B cell (primary cell): ENCODE measurements at regions not wholly inside any gene's neighbourhood (a gene's known extent, or its start where the extent isn't known, plus 50 kb on each side); places are given as distances from the start of the nearest gene placed in this dataset.

Experiments used
- ATAC-seq: fragments of 200-7000 bp; cut with Tn5 transposase; one replicate; pipeline ENCODE4 v1.10.0; 2021; ENCODE audit warnings: low read depth, mild to moderate bottlenecking, moderate number of reproducible peaks, moderate library complexity
- CTCF ChIA-PET: fragments of 350-600 bp; sonication (Branson Sonifier 250); formaldehyde crosslinking; loops from one replicate; lab custom pipeline; 2021; ENCODE audit warnings: antibody characterized with exemption, inconsistent platforms; lab: Charles Lee
- POLR2A ChIA-PET: fragments of 350-600 bp; sonication (Branson Sonifier 250); formaldehyde crosslinking; loops from one replicate; lab custom pipeline; 2021; ENCODE audit warnings: antibody characterized with exemption; lab: Charles Lee
- DNase-seq: peaks from one replicate; pipeline ENCODE4 v3.0.0; 2013
- H2AFZ ChIP-seq: 2 replicates; pipeline ENCODE4 v1.6.1; 2012; ENCODE audit warnings: mild to moderate bottlenecking, low read depth, low read length; ENCODE audit not compliant: insufficient read depth, poor library complexity, severe bottlenecking
- H3K27ac ChIP-seq, 2 donors: 1 replicate in 1 of 2; 2 replicates in 1 of 2; pipeline ENCODE4 v1.5.1; 2012 to 2013; ENCODE audit warnings: low read length in 2 of 2, mild to moderate bottlenecking in 2 of 2, moderate library complexity in 1 of 2
- H3K27me3 ChIP-seq, 4 experiments: fragments of 200-600 bp in 1 of 4; sonication (generic) in 1 of 4; replicated peaks in 1 of 4; 1 replicate in 2 of 4; 2 replicates in 2 of 4; pipeline versions ENCODE4 v1.6.1 to v1.7.0; 2013 to 2016; ENCODE audit warnings: low read length in 3 of 4, mild to moderate bottlenecking in 2 of 4, mixed read lengths in 1 of 4, moderate library complexity in 1 of 4; ENCODE audit not compliant: insufficient read depth in 4 of 4, control insufficient read depth in 3 of 4; ENCODE audit errors: control extremely low read depth in 1 of 4
- H3K36me3 ChIP-seq, 2 experiments: replicated peaks in 1 of 2; 1 replicate in 1 of 2; 2 replicates in 1 of 2; pipeline versions ENCODE4 v1.6.1 to v1.7.1; 2013; ENCODE audit warnings: low read length in 1 of 2; ENCODE audit not compliant: insufficient read depth in 2 of 2, control insufficient read depth in 1 of 2; ENCODE audit errors: control extremely low read depth in 1 of 2, extremely low read depth in 1 of 2
- H3K4me1 ChIP-seq, 2 donors: fragments of 200-600 bp in 1 of 2; sonication (generic) in 1 of 2; 1 replicate in 1 of 2; 2 replicates in 1 of 2; pipeline versions ENCODE4 v1.5.1 to v1.6.1; 2013 to 2017; ENCODE audit warnings: low read length in 2 of 2; ENCODE audit not compliant: control insufficient read depth in 2 of 2, insufficient read depth in 2 of 2
- H3K4me2 ChIP-seq: replicated peaks from 2 replicates; pipeline ENCODE3; 2012; ENCODE audit warnings: mild to moderate bottlenecking, low read depth, low read length; ENCODE audit not compliant: poor library complexity, severe bottlenecking
- H3K4me3 ChIP-seq, 5 experiments: fragments of 200-600 bp in 1 of 5; sonication (generic) in 1 of 5; 1 replicate in 3 of 5; 2 replicates in 2 of 5; pipeline versions ENCODE4 v1.5.1 to v1.7.0; 2011 to 2016; ENCODE audit warnings: low read length in 4 of 5, mild to moderate bottlenecking in 4 of 5, low read depth in 2 of 5, control low read depth in 1 of 5, moderate library complexity in 1 of 5; ENCODE audit not compliant: insufficient read depth in 1 of 5; ENCODE audit errors: control extremely low read depth in 1 of 5, extremely low read depth in 1 of 5
- H3K79me2 ChIP-seq: fragments of 200-600 bp; sonication (generic); one replicate; pipeline ENCODE4 v1.6.0; 2016; ENCODE audit warnings: low read length; ENCODE audit not compliant: control insufficient read depth, insufficient read depth
- H3K9ac ChIP-seq: fragments of 200-600 bp; sonication (generic); 2 replicates; pipeline ENCODE4 v1.6.1; 2017; ENCODE audit warnings: mild to moderate bottlenecking, low read length, moderate library complexity
- H3K9me3 ChIP-seq, 3 donors: one replicate each; pipeline versions ENCODE4 v1.6.1 to v1.7.1; 2013; ENCODE audit warnings: low read length in 2 of 3; ENCODE audit not compliant: control insufficient read depth in 2 of 3, insufficient read depth in 1 of 3; ENCODE audit errors: control extremely low read depth in 1 of 3
- H4K20me1 ChIP-seq: 2 replicates; pipeline ENCODE4 v1.6.0; 2012; ENCODE audit warnings: mild to moderate bottlenecking, low read length; ENCODE audit not compliant: insufficient read depth, control insufficient read depth, poor library complexity, severe bottlenecking
- H3K27ac Mint-ChIP-seq: one replicate; pipeline ENCODE4 v1.8.0; 2021; ENCODE audit warnings: mixed read lengths
- H3K27me3 Mint-ChIP-seq: one replicate; pipeline ENCODE4 v1.8.0; 2021; ENCODE audit warnings: mixed read lengths
- H3K4me1 Mint-ChIP-seq: one replicate; pipeline ENCODE4 v1.8.0; 2021; ENCODE audit warnings: mixed read lengths
- H3K4me3 Mint-ChIP-seq: one replicate; pipeline ENCODE4 v1.8.0; 2021; ENCODE audit warnings: mixed read lengths
- H3K9me3 Mint-ChIP-seq: one replicate; pipeline ENCODE4 v1.8.0; 2022; ENCODE audit warnings: mixed read lengths; ENCODE audit not compliant: insufficient read depth
- CTCF ChIP-seq: fragments of 200-600 bp; IDR thresholded peaks from one replicate; pipeline ENCODE4 v1.8.0; 2022; ENCODE audit warnings: antibody characterized with exemption, mild to moderate bottlenecking
- EZH2 ChIP-seq: IDR thresholded peaks from 2 replicates; pipeline ENCODE4 v1.6.1; 2012; ENCODE audit warnings: borderline replicate concordance, low read depth, mild to moderate bottlenecking, moderate library complexity, low read length; ENCODE audit not compliant: insufficient read depth, poor library complexity, severe bottlenecking
- WGBS: methylation state at CpG from one replicate; pipeline ENCODE4 v1.1.5; 2013; ENCODE audit warnings: missing lambda C conversion rate; ENCODE audit not compliant: insufficient coverage; 5-methylcytosine and 5-hydroxymethylcytosine counted together
- intact Hi-C: fragments of 100-400 bp; cut with micrococcal nuclease; formaldehyde crosslinking; loops from one replicate; pipeline ENCODE4 v1.10.0; 2022

- Histone ChIP-seq H3K9ac (no peak overlapping the region), H3K36me3 (no peaks in the 10 kb centered on the region), H3K4me3 (no peak overlapping the region), H3K4me1 (no peaks in the 10 kb centered on the region), H3K4me2 (no peak overlapping the region), H3K79me2 (no peaks in the 10 kb centered on the region), H3K27ac (no peak overlapping the region), H3K27me3 (no peaks in the 10 kb centered on the region), H2AFZ (no peak overlapping the region), H3K9me3 (no peaks in the 10 kb centered on the region), H4K20me1 (no peaks in the 10 kb centered on the region)
- TF ChIP-seq EZH2 (no peak), CTCF (no peak)
- Mint-ChIP-seq H3K4me1 (no peaks in the 10 kb centered on the region), H3K4me3 (no peak overlapping the region), H3K27ac (no peak overlapping the region), H3K27me3 (no peaks in the 10 kb centered on the region), H3K9me3 (peaks cover 3% of the 10 kb centered on the region)
- ChIA-PET POLR2A (no interaction called here), CTCF (no interaction called here)
- DNase-seq (no peak), ATAC-seq (no peak)
- 90% methylated on average over 4 of the region's 4 CpGs for WGBS
- intact Hi-C loops, result no loop called here
These were observed 1041.8 kb downstream of the GATA3 start for GRCh38 chr10:9096288-9096687.

- H3K4me3 ChIP-seq, result no peak overlapping the region
- H3K4me3 Mint-ChIP-seq, result no peak overlapping the region
- no peaks in the 10 kb centered on the region for H3K27me3 Mint-ChIP-seq
- H3K4me1 ChIP-seq, result no peaks in the 10 kb centered on the region
- H3K36me3 ChIP-seq, result no peaks in the 10 kb centered on the region
- no peak for TF ChIP-seq CTCF
- TF ChIP-seq EZH2, result no peak
- no peaks in the 10 kb centered on the region for H3K9me3 ChIP-seq
- no CpG with 5 or more reads among the region's 2 CpGs for WGBS
- ATAC-seq (no peak), DNase-seq (no peak)
- H3K27ac Mint-ChIP-seq, result no peak overlapping the region
- no peaks in the 10 kb centered on the region for H4K20me1 ChIP-seq
- intact Hi-C loops, result no loop called here
- H3K79me2 ChIP-seq, result no peaks in the 10 kb centered on the region
- ChIA-PET CTCF (no interaction called here), POLR2A (no interaction called here)
- no peak overlapping the region for H3K4me2 ChIP-seq
- no peak overlapping the region for H3K27ac ChIP-seq
- H3K9me3 Mint-ChIP-seq, result peaks cover 3% of the 10 kb centered on the region
- no peaks in the 10 kb centered on the region for H3K4me1 Mint-ChIP-seq
- H3K9ac ChIP-seq, result no peak overlapping the region
- no peak overlapping the region for H2AFZ ChIP-seq
- H3K27me3 ChIP-seq, result no peaks in the 10 kb centered on the region
These were observed 1042.9 kb downstream of the GATA3 start for GRCh38 chr10:9097206-9097990.
